GM12873 (cell line): ENCODE measurements at regions not wholly inside any gene's neighbourhood (a gene's known extent, or its start where the extent isn't known, plus 50 kb on each side); places are given as distances from the start of the nearest gene placed in this dataset.

Experiments
- CTCF ChIP-seq: IDR thresholded peaks from 2 replicates; pipeline ENCODE4 v1.5.1; 2012; ENCODE audit warnings: low read depth, mild to moderate bottlenecking, moderate library complexity, low read length, control low read depth; ENCODE audit not compliant: insufficient read depth; ENCODE audit errors: missing control alignments

- no peak for TF ChIP-seq CTCF
Measured at GRCh38 chr22:19620742-19621371, 93.4 kb upstream of the SEPTIN5 start.

GRCh38 chr22:19621373-19622060, 92.8 kb upstream of the SEPTIN5 start:
- no peak for TF ChIP-seq CTCF

GRCh38 chr22:19622061-19622441, 92.3 kb upstream of the SEPTIN5 start:
- TF ChIP-seq CTCF: no peak

GRCh38 chr22:19625331-19626041, 88.8 kb upstream of the SEPTIN5 start:
- no peak for TF ChIP-seq CTCF

GRCh38 chr22:19626042-19626587, 88.2 kb upstream of the SEPTIN5 start:
- no peak for TF ChIP-seq CTCF

- TF ChIP-seq CTCF: no peak
Measured at GRCh38 chr22:19626666-19627065, 87.6 kb upstream of the SEPTIN5 start.
